ENCODE measurements at regions not wholly inside any gene's neighbourhood (a gene's known extent, or its start where the extent isn't known, plus 50 kb on each side); places are given as distances from the start of the nearest gene placed in this dataset.

- no peaks in the 10 kb centered on the region for H3K9me3 Mint-ChIP-seq
- no peak overlapping the region for H3K4me3 Mint-ChIP-seq
- no peak overlapping the region for H3K27ac Mint-ChIP-seq
- peaks cover 53 to 76% of the 10 kb centered on the region in 2 donors for H3K27me3 Mint-ChIP-seq
- no peaks in the 10 kb centered on the region for H3K4me1 Mint-ChIP-seq (ENCODE audit: low read depth in 2 of 2)
- no peaks in the 10 kb centered on the region for H3K36me3 Mint-ChIP-seq (ENCODE audit: insufficient read depth)
- ATAC-seq (replicated peaks), result no peak
- no peak for DNase-seq
Observed at GRCh38 chr9:97747201-97747965, 50.2 kb upstream of the XPA start.

GRCh38 chr9:97748525-97748924 lies 51.4 kb upstream of the XPA start:
- Mint-ChIP-seq H3K4me1 (ENCODE audit: low read depth in 2 of 2) (no peaks in the 10 kb centered on the region), H3K36me3 (ENCODE audit: insufficient read depth) (no peaks in the 10 kb centered on the region), H3K27ac (no peak overlapping the region), H3K27me3 (peaks cover 43 to 65% of the 10 kb centered on the region in 2 donors), H3K9me3 (no peaks in the 10 kb centered on the region), H3K4me3 (no peak overlapping the region)
- ATAC-seq (replicated peaks), result no peak
- no peak for DNase-seq

GRCh38 chr9:97749928-97750327 lies 52.8 kb upstream of the XPA start:
- H3K36me3 Mint-ChIP-seq (ENCODE audit: insufficient read depth), result no peaks in the 10 kb centered on the region

GRCh38 chr9:97751531-97751930 lies 54.4 kb upstream of the XPA start:
- Mint-ChIP-seq H3K4me1 (ENCODE audit: low read depth in 2 of 2) (no peaks in the 10 kb centered on the region), H3K36me3 (ENCODE audit: insufficient read depth) (no peaks in the 10 kb centered on the region), H3K9me3 (no peaks in the 10 kb centered on the region), H3K27ac (no peak overlapping the region), H3K4me3 (no peak overlapping the region), H3K27me3 (peaks cover 20 to 40% of the 10 kb centered on the region in 2 donors)
- DNase-seq, result no peak
- ATAC-seq (replicated peaks), result no peak

More at GRCh38 chr9:97749928-97750327, 52.8 kb upstream of the XPA start:
- Mint-ChIP-seq H3K27ac (no peak overlapping the region), H3K4me3 (no peak overlapping the region), H3K4me1 (ENCODE audit: low read depth in 2 of 2) (no peaks in the 10 kb centered on the region), H3K9me3 (no peaks in the 10 kb centered on the region), H3K27me3 (peaks cover 29 to 51% of the 10 kb centered on the region in 2 donors)
- ATAC-seq (replicated peaks), result no peak
- DNase-seq, result no peak

- ATAC-seq (replicated peaks) (no peak), DNase-seq (no peak)
- Mint-ChIP-seq H3K9me3 (no peaks in the 10 kb centered on the region), H3K27me3 (peaks cover 16 to 40% of the 10 kb centered on the region in 2 donors), H3K4me1 (ENCODE audit: low read depth in 2 of 2) (no peaks in the 10 kb centered on the region), H3K36me3 (ENCODE audit: insufficient read depth) (no peaks in the 10 kb centered on the region), H3K27ac (no peak overlapping the region), H3K4me3 (no peak overlapping the region)
Observed at GRCh38 chr9:97752274-97752673, 55.1 kb upstream of the XPA start.

GRCh38 chr9:97753364-97753763 lies 56.2 kb upstream of the XPA start:
- Mint-ChIP-seq H3K4me3 (no peak overlapping the region), H3K27me3 (peaks cover 20 to 39% of the 10 kb centered on the region in 2 donors), H3K9me3 (no peaks in the 10 kb centered on the region), H3K4me1 (ENCODE audit: low read depth in 2 of 2) (no peaks in the 10 kb centered on the region), H3K27ac (no peak overlapping the region), H3K36me3 (ENCODE audit: insufficient read depth) (no peaks in the 10 kb centered on the region)
- DNase-seq (no peak), ATAC-seq (replicated peaks) (no peak)

GRCh38 chr9:97753975-97754374 lies 56.8 kb upstream of the XPA start:
- Mint-ChIP-seq H3K4me3 (no peak overlapping the region), H3K9me3 (no peaks in the 10 kb centered on the region), H3K4me1 (ENCODE audit: low read depth in 2 of 2) (no peaks in the 10 kb centered on the region), H3K27ac (no peak overlapping the region), H3K27me3 (peaks cover 26 to 39% of the 10 kb centered on the region in 2 donors), H3K36me3 (ENCODE audit: insufficient read depth) (no peaks in the 10 kb centered on the region)
- no peak for ATAC-seq (replicated peaks)
- no peak for DNase-seq

- Mint-ChIP-seq H3K9me3 (no peaks in the 10 kb centered on the region), H3K4me1 (ENCODE audit: low read depth in 2 of 2) (no peaks in the 10 kb centered on the region), H3K4me3 (no peak overlapping the region), H3K27ac (no peak overlapping the region), H3K27me3 (peaks cover 33 to 46% of the 10 kb centered on the region in 2 donors), H3K36me3 (ENCODE audit: insufficient read depth) (no peaks in the 10 kb centered on the region)
- ATAC-seq (replicated peaks) (no peak), DNase-seq (no peak)
Observed at GRCh38 chr9:97755618-97756267, 58.6 kb upstream of the XPA start.

GRCh38 chr9:97756991-97757390 lies 59.9 kb upstream of the XPA start:
- H3K36me3 Mint-ChIP-seq (ENCODE audit: insufficient read depth), result no peaks in the 10 kb centered on the region
- H3K4me3 Mint-ChIP-seq, result no peak overlapping the region
- H3K9me3 Mint-ChIP-seq, result no peaks in the 10 kb centered on the region
- no peak for DNase-seq
- ATAC-seq (replicated peaks), result no peak
- H3K4me1 Mint-ChIP-seq (ENCODE audit: low read depth in 2 of 2), result no peaks in the 10 kb centered on the region
- no peak overlapping the region for H3K27ac Mint-ChIP-seq
- H3K27me3 Mint-ChIP-seq, result peaks cover 45 to 59% of the 10 kb centered on the region in 2 donors

GRCh38 chr9:97758334-97758916 lies 61.3 kb upstream of the XPA start:
- ATAC-seq (replicated peaks), result no peak
- Mint-ChIP-seq H3K4me1 (ENCODE audit: low read depth in 2 of 2) (no peaks in the 10 kb centered on the region), H3K4me3 (no peak overlapping the region), H3K36me3 (ENCODE audit: insufficient read depth) (no peaks in the 10 kb centered on the region), H3K27ac (no peak overlapping the region), H3K27me3 (peaks cover 59 to 73% of the 10 kb centered on the region in 2 donors), H3K9me3 (no peaks in the 10 kb centered on the region)
- DNase-seq, result no peak

GRCh38 chr9:97759581-97760288 lies 62.6 kb upstream of the XPA start:
- Mint-ChIP-seq H3K9me3 (no peaks in the 10 kb centered on the region), H3K4me1 (ENCODE audit: low read depth in 2 of 2) (no peaks in the 10 kb centered on the region), H3K4me3 (no peak overlapping the region), H3K27me3 (peaks cover 67 to 85% of the 10 kb centered on the region in 2 donors), H3K27ac (no peak overlapping the region), H3K36me3 (ENCODE audit: insufficient read depth) (no peaks in the 10 kb centered on the region)
- ATAC-seq (replicated peaks) (no peak), DNase-seq (no peak)

GRCh38 chr9:97761056-97761598 lies 64.0 kb upstream of the XPA start:
- no peaks in the 10 kb centered on the region for H3K36me3 Mint-ChIP-seq (ENCODE audit: insufficient read depth)
- H3K4me3 Mint-ChIP-seq, result no peak overlapping the region
- peaks cover 63 to 91% of the 10 kb centered on the region in 2 donors for H3K27me3 Mint-ChIP-seq
- ATAC-seq (replicated peaks) (no peak), DNase-seq (no peak)
- H3K4me1 Mint-ChIP-seq (ENCODE audit: low read depth in 2 of 2), result no peaks in the 10 kb centered on the region
- no peaks in the 10 kb centered on the region for H3K9me3 Mint-ChIP-seq
- no peak overlapping the region for H3K27ac Mint-ChIP-seq

- Mint-ChIP-seq H3K27ac (no peak overlapping the region), H3K36me3 (ENCODE audit: insufficient read depth) (no peaks in the 10 kb centered on the region), H3K9me3 (no peaks in the 10 kb centered on the region), H3K4me1 (ENCODE audit: low read depth in 2 of 2) (no peaks in the 10 kb centered on the region), H3K27me3 (peaks cover 63 to 91% of the 10 kb centered on the region in 2 donors), H3K4me3 (no peak overlapping the region)
- no peak for DNase-seq
- ATAC-seq (replicated peaks), result no peak
Observed at GRCh38 chr9:97761879-97762278, 64.7 kb upstream of the XPA start.

Data from effector memory CD8-positive, alpha-beta T cell (primary cell).